ENCODE measurements at regions not wholly inside any gene's neighbourhood (a gene's known extent, or its start where the extent isn't known, plus 50 kb on each side); places are given as distances from the start of the nearest gene placed in this dataset.

- no peak for TF ChIP-seq EZH2 (IDR thresholded peaks at IDR 0.05; ENCODE audit: borderline replicate concordance, low read length)
- no peak for TF ChIP-seq CTCF (conservative IDR thresholded peaks at IDR 0.05 in 1 of 2, IDR thresholded peaks at IDR 0.05 in 1 of 2; ENCODE audit: extremely low read depth in 1 of 2, insufficient read depth in 1 of 2, low read depth in 1 of 2, low read length in 2 of 2)
These were observed 125.8 kb upstream of the LNX1 start for GRCh38 chr4:53717064-53717549.

Measured in mammary epithelial cell (primary cell).